NCI-H1930 (cell line): ENCODE measurements at regions not wholly inside any gene's neighbourhood (a gene's known extent, or its start where the extent isn't known, plus 50 kb on each side); places are given as distances from the start of the nearest gene placed in this dataset.
"Not testable (repeated sequence)": the region's sequence is repeated elsewhere in the genome, so short reads cannot be mapped to it uniquely, and the experiment has no call there.

Experiments
- DNase-seq, 2 experiments: peaks; one replicate each; lab custom pipeline; 2025; lab: John Stamatoyannopoulos, UW

- DNase-seq: no peak
These were observed 307.2 kb downstream of the HIVEP2 start for GRCh38 chr6:142637624-142638351.

- DNase-seq: no peak
These were observed 302.3 kb downstream of the HIVEP2 start for GRCh38 chr6:142642651-142643050.

GRCh38 chr6:142644866-142645265 lies 300.1 kb downstream of the HIVEP2 start:
- DNase-seq: no peak

GRCh38 chr6:142645663-142646062 lies 299.3 kb downstream of the HIVEP2 start:
- DNase-seq: no peak

GRCh38 chr6:142647449-142648035 lies 297.4 kb downstream of the HIVEP2 start:
- no peak for DNase-seq

GRCh38 chr6:142648036-142648451 lies 296.9 kb downstream of the HIVEP2 start:
- no peak for DNase-seq

- no peak for DNase-seq
These were observed 296.4 kb downstream of the HIVEP2 start for GRCh38 chr6:142648526-142648925.

- DNase-seq: not testable (repeated sequence)
These were observed 295.3 kb downstream of the HIVEP2 start for GRCh38 chr6:142649438-142650234.

- no peak for DNase-seq
These were observed 293.6 kb downstream of the HIVEP2 start for GRCh38 chr6:142651384-142651783.

- no peak for DNase-seq
These were observed 291.1 kb downstream of the HIVEP2 start for GRCh38 chr6:142653710-142654420.

GRCh38 chr6:142659661-142660060 lies 285.3 kb downstream of the HIVEP2 start:
- no peak for DNase-seq

GRCh38 chr6:142665393-142665792 lies 279.6 kb downstream of the HIVEP2 start:
- no peak for DNase-seq

- DNase-seq: no peak
These were observed 278.3 kb downstream of the HIVEP2 start for GRCh38 chr6:142666599-142667185.

GRCh38 chr6:142669471-142670351 lies 275.3 kb downstream of the HIVEP2 start:
- no peak for DNase-seq

GRCh38 chr6:142671791-142672190 lies 273.2 kb downstream of the HIVEP2 start:
- no peak for DNase-seq

GRCh38 chr6:142675517-142675916 lies 269.5 kb downstream of the HIVEP2 start:
- DNase-seq: no peak

- DNase-seq: no peak
These were observed 268.9 kb downstream of the HIVEP2 start for GRCh38 chr6:142676027-142676443.

- no peak for DNase-seq
These were observed 268.3 kb downstream of the HIVEP2 start for GRCh38 chr6:142676647-142677192.

- DNase-seq: no peak
These were observed 264.9 kb downstream of the HIVEP2 start for GRCh38 chr6:142679907-142680700.

- no peak for DNase-seq
These were observed 263.9 kb downstream of the HIVEP2 start for GRCh38 chr6:142681099-142681498.
